GM12892 (cell line): ENCODE measurements at regions not wholly inside any gene's neighbourhood (a gene's known extent, or its start where the extent isn't known, plus 50 kb on each side); places are given as distances from the start of the nearest gene placed in this dataset.
"Not testable (repeated sequence)": the region's sequence is repeated elsewhere in the genome, so short reads cannot be mapped to it uniquely, and the experiment has no call there.

ENCODE experiments used
- DNase-seq: peaks from one replicate; pipeline ENCODE4 v3.0.0; 2011; ENCODE audit not compliant: insufficient read length
- FAIRE-seq: peaks from 2 replicates; lab custom pipeline; 2011; peaks lifted over from hg19 to GRCh38; lab: Jason Lieb, UNC
- POLR2A ChIP-seq: IDR thresholded peaks from 2 replicates; pipeline ENCODE4 v1.6.1; 2011; ENCODE audit warnings: low read depth, low read length, control low read depth
- POLR2AphosphoS5 ChIP-seq: IDR thresholded peaks from 2 replicates; pipeline ENCODE4 v1.6.1; 2011; ENCODE audit warnings: low read depth, low read length, control low read depth
- TAF1 ChIP-seq: IDR thresholded peaks from 2 replicates; pipeline ENCODE4 v1.6.1; 2011; ENCODE audit warnings: low read depth, mild to moderate bottlenecking, control low read depth, low read length, borderline replicate concordance

- DNase-seq, FAIRE-seq: not testable (repeated sequence)
Measured at GRCh38 chr1:812535-813127, 111.1 kb upstream of the SAMD11 start.

GRCh38 chr1:814543-814942 lies 109.2 kb upstream of the SAMD11 start:
- DNase-seq, FAIRE-seq: not testable (repeated sequence)

- FAIRE-seq, DNase-seq: not testable (repeated sequence)
Measured at GRCh38 chr1:815147-815922, 108.4 kb upstream of the SAMD11 start.

GRCh38 chr1:817071-817599 lies 106.6 kb upstream of the SAMD11 start:
- not testable (repeated sequence) for DNase-seq, FAIRE-seq

GRCh38 chr1:817658-818617 lies 105.8 kb upstream of the SAMD11 start:
- not testable (repeated sequence) for FAIRE-seq, DNase-seq

- no peak for FAIRE-seq
- TF ChIP-seq POLR2A (no peak), TAF1 (no peak), POLR2AphosphoS5 (no peak)
- no peak for DNase-seq
Measured at GRCh38 chr1:818618-819291, 105.0 kb upstream of the SAMD11 start.

- TF ChIP-seq POLR2A (no peak), TAF1 (no peak), POLR2AphosphoS5 (no peak)
- no peak for FAIRE-seq
Measured at GRCh38 chr1:820962-821361, 102.8 kb upstream of the SAMD11 start.

GRCh38 chr1:826808-827207 lies 96.9 kb upstream of the SAMD11 start:
- peak; percentile 61 for FAIRE-seq
- DNase-seq: not testable (repeated sequence)

More at GRCh38 chr1:820962-821361, 102.8 kb upstream of the SAMD11 start:
- DNase-seq: no peak

GRCh38 chr1:827211-828063 lies 96.3 kb upstream of the SAMD11 start:
- FAIRE-seq (peak; percentile 62), DNase-seq (peak; percentile 54)
- peak; percentile 59; the same call in 1 of the 2 replicates for TF ChIP-seq POLR2A
- TF ChIP-seq POLR2AphosphoS5: peak; percentile 55; the same call in 1 of the 2 replicates

- not testable (repeated sequence) for DNase-seq, FAIRE-seq
Measured at GRCh38 chr1:829324-829723, 94.4 kb upstream of the SAMD11 start.

- DNase-seq, FAIRE-seq: not testable (repeated sequence)
Measured at GRCh38 chr1:829932-830331, 93.8 kb upstream of the SAMD11 start.

GRCh38 chr1:830750-831149 lies 93.0 kb upstream of the SAMD11 start:
- not testable (repeated sequence) for DNase-seq, FAIRE-seq
